ENCODE measurements at regions not wholly inside any gene's neighbourhood (a gene's known extent, or its start where the extent isn't known, plus 50 kb on each side); places are given as distances from the start of the nearest gene placed in this dataset.

GRCh38 chr3:90062631-90063200 is 955.3 kb downstream of the EPHA3 start:
- intact Hi-C loops (cut with DNase I) = no loop called here
- no peak overlapping the region for H3K27ac ChIP-seq
- no peaks in the 10 kb centered on the region for H3K36me3 ChIP-seq
- 67 to 87% (median 79%) methylated on average over 2 of the region's 2 CpGs for WGBS, 4 donors
- TF ChIP-seq CTCF (IDR thresholded peaks at IDR 0.05) = no peak
- no peak for TF ChIP-seq POLR2A (IDR thresholded peaks at IDR 0.05)
- H3K9me3 ChIP-seq = peaks cover 0 to 3% (median 0%) of the 10 kb centered on the region in 12 donors
- no peaks in the 10 kb centered on the region for H3K27me3 ChIP-seq
- ATAC-seq = no peak
- H3K4me1 ChIP-seq = no peaks in the 10 kb centered on the region
- DNase-seq = no peak
- H3K4me3 ChIP-seq = no peak overlapping the region

- H3K27ac ChIP-seq = no peak overlapping the region
- DNase-seq (no peak), ATAC-seq (no peak)
- H3K36me3 ChIP-seq = no peaks in the 10 kb centered on the region
- no peaks in the 10 kb centered on the region for H3K9me3 ChIP-seq
- H3K27me3 ChIP-seq = no peaks in the 10 kb centered on the region
- no peaks in the 10 kb centered on the region for H3K4me1 ChIP-seq
- no peak overlapping the region for H3K4me3 ChIP-seq
- 74 to 82% (median 79%) methylated on average over 3 of the region's 3 CpGs for WGBS, 4 donors
- intact Hi-C loops (cut with DNase I) = no loop called here
- TF ChIP-seq POLR2A (IDR thresholded peaks at IDR 0.05) (no peak), CTCF (IDR thresholded peaks at IDR 0.05) (no peak)
Measured at GRCh38 chr3:90068783-90069182, 961.4 kb downstream of the EPHA3 start.

GRCh38 chr3:90069748-90070147 is 962.3 kb downstream of the EPHA3 start:
- WGBS, 4 donors = 37 to 53% (median 41%) methylated on average over 1 of the region's 1 CpG
- intact Hi-C loops (cut with DNase I) = no loop called here

GRCh38 chr3:90076136-90076535 is 968.7 kb downstream of the EPHA3 start:
- no peak overlapping the region for H3K27ac ChIP-seq
- no peaks in the 10 kb centered on the region for H3K36me3 ChIP-seq
- no peaks in the 10 kb centered on the region for H3K4me1 ChIP-seq
- DNase-seq (no peak), ATAC-seq (no peak)
- H3K9me3 ChIP-seq = peaks cover 0 to 5% (median 0%) of the 10 kb centered on the region in 12 donors
- H3K4me3 ChIP-seq = no peak overlapping the region
- TF ChIP-seq POLR2A (IDR thresholded peaks at IDR 0.05) (no peak), CTCF (IDR thresholded peaks at IDR 0.05) (no peak)
- no peaks in the 10 kb centered on the region for H3K27me3 ChIP-seq
- intact Hi-C loops (cut with DNase I) = no loop called here

More at GRCh38 chr3:90069748-90070147, 962.3 kb downstream of the EPHA3 start:
- TF ChIP-seq POLR2A (IDR thresholded peaks at IDR 0.05) (no peak), CTCF (IDR thresholded peaks at IDR 0.05) (no peak)
- Histone ChIP-seq H3K36me3 (no peaks in the 10 kb centered on the region), H3K4me1 (no peaks in the 10 kb centered on the region), H3K27me3 (no peaks in the 10 kb centered on the region), H3K9me3 (no peaks in the 10 kb centered on the region), H3K4me3 (no peak overlapping the region), H3K27ac (no peak overlapping the region)
- no peak for ATAC-seq
- DNase-seq = no peak
